ENCODE measurements at regions not wholly inside any gene's neighbourhood (a gene's known extent, or its start where the extent isn't known, plus 50 kb on each side); places are given as distances from the start of the nearest gene placed in this dataset.

GRCh38 chr5:165579911-165580310 lies 2074.5 kb downstream of the MAT2B start:
- Histone ChIP-seq H3K9ac (ENCODE audit: low read depth in 1 of 2, low read length in 2 of 2) (no peak overlapping the region), H3K36me3 (ENCODE audit: control insufficient read depth in 2 of 2, insufficient read depth in 2 of 2, low read length in 2 of 2) (no peaks in the 10 kb centered on the region), H3K27ac (ENCODE audit: low read depth in 2 of 2, low read length in 2 of 2) (no peak overlapping the region), H3K9me3 (ENCODE audit: control insufficient read depth in 2 of 2, low read length in 2 of 2) (no peaks in the 10 kb centered on the region), H3K4me1 (ENCODE audit: control insufficient read depth in 2 of 2, insufficient read depth in 2 of 2, low read length in 2 of 2) (no peaks in the 10 kb centered on the region), H3K4me3 (ENCODE audit: low read length in 2 of 2) (no peak overlapping the region), H3K27me3 (ENCODE audit: control insufficient read depth in 2 of 2, insufficient read depth in 2 of 2, low read length in 2 of 2) (no peaks in the 10 kb centered on the region)

GRCh38 chr5:165594693-165595092 lies 2089.3 kb downstream of the MAT2B start:
- no peaks in the 10 kb centered on the region for H3K4me1 ChIP-seq (ENCODE audit: control insufficient read depth in 2 of 2, insufficient read depth in 2 of 2, low read length in 2 of 2)
- no peak overlapping the region for H3K27ac ChIP-seq (ENCODE audit: low read depth in 2 of 2, low read length in 2 of 2)
- no peaks in the 10 kb centered on the region for H3K9me3 ChIP-seq (ENCODE audit: control insufficient read depth in 2 of 2, low read length in 2 of 2)
- H3K4me3 ChIP-seq (ENCODE audit: low read length in 2 of 2) = no peak overlapping the region
- no peak overlapping the region for H3K9ac ChIP-seq (ENCODE audit: low read depth in 1 of 2, low read length in 2 of 2)
- H3K27me3 ChIP-seq (ENCODE audit: control insufficient read depth in 2 of 2, insufficient read depth in 2 of 2, low read length in 2 of 2) = no peaks in the 10 kb centered on the region
- H3K36me3 ChIP-seq (ENCODE audit: control insufficient read depth in 2 of 2, insufficient read depth in 2 of 2, low read length in 2 of 2) = no peaks in the 10 kb centered on the region

GRCh38 chr5:165602529-165602928 lies 2097.1 kb downstream of the MAT2B start:
- Histone ChIP-seq H3K4me1 (ENCODE audit: control insufficient read depth in 2 of 2, insufficient read depth in 2 of 2, low read length in 2 of 2) (no peaks in the 10 kb centered on the region), H3K27ac (ENCODE audit: low read depth in 2 of 2, low read length in 2 of 2) (no peak overlapping the region), H3K4me3 (ENCODE audit: low read length in 2 of 2) (no peak overlapping the region), H3K27me3 (ENCODE audit: control insufficient read depth in 2 of 2, insufficient read depth in 2 of 2, low read length in 2 of 2) (no peaks in the 10 kb centered on the region), H3K9me3 (ENCODE audit: control insufficient read depth in 2 of 2, low read length in 2 of 2) (no peaks in the 10 kb centered on the region), H3K9ac (ENCODE audit: low read depth in 1 of 2, low read length in 2 of 2) (no peak overlapping the region), H3K36me3 (ENCODE audit: control insufficient read depth in 2 of 2, insufficient read depth in 2 of 2, low read length in 2 of 2) (no peaks in the 10 kb centered on the region)

- Histone ChIP-seq H3K27me3 (ENCODE audit: control insufficient read depth in 2 of 2, insufficient read depth in 2 of 2, low read length in 2 of 2) (no peaks in the 10 kb centered on the region), H3K36me3 (ENCODE audit: control insufficient read depth in 2 of 2, insufficient read depth in 2 of 2, low read length in 2 of 2) (no peaks in the 10 kb centered on the region), H3K27ac (ENCODE audit: low read depth in 2 of 2, low read length in 2 of 2) (no peak overlapping the region), H3K4me3 (ENCODE audit: low read length in 2 of 2) (no peak overlapping the region), H3K9ac (ENCODE audit: low read depth in 1 of 2, low read length in 2 of 2) (no peak overlapping the region), H3K4me1 (ENCODE audit: control insufficient read depth in 2 of 2, insufficient read depth in 2 of 2, low read length in 2 of 2) (no peaks in the 10 kb centered on the region), H3K9me3 (ENCODE audit: control insufficient read depth in 2 of 2, low read length in 2 of 2) (no peaks in the 10 kb centered on the region)
Observed at GRCh38 chr5:165607026-165607425, 2101.6 kb downstream of the MAT2B start.

- no peak overlapping the region for H3K4me3 ChIP-seq (ENCODE audit: low read length in 2 of 2)
- no peaks in the 10 kb centered on the region for H3K4me1 ChIP-seq (ENCODE audit: control insufficient read depth in 2 of 2, insufficient read depth in 2 of 2, low read length in 2 of 2)
- H3K9me3 ChIP-seq (ENCODE audit: control insufficient read depth in 2 of 2, low read length in 2 of 2) = no peaks in the 10 kb centered on the region
- no peaks in the 10 kb centered on the region for H3K36me3 ChIP-seq (ENCODE audit: control insufficient read depth in 2 of 2, insufficient read depth in 2 of 2, low read length in 2 of 2)
- H3K27ac ChIP-seq (ENCODE audit: low read depth in 2 of 2, low read length in 2 of 2) = no peak overlapping the region
- no peaks in the 10 kb centered on the region for H3K27me3 ChIP-seq (ENCODE audit: control insufficient read depth in 2 of 2, insufficient read depth in 2 of 2, low read length in 2 of 2)
- no peak overlapping the region for H3K9ac ChIP-seq (ENCODE audit: low read depth in 1 of 2, low read length in 2 of 2)
Observed at GRCh38 chr5:165609871-165610270, 2104.5 kb downstream of the MAT2B start.

- no peaks in the 10 kb centered on the region for H3K9me3 ChIP-seq (ENCODE audit: control insufficient read depth in 2 of 2, low read length in 2 of 2)
- no peak overlapping the region for H3K4me3 ChIP-seq (ENCODE audit: low read length in 2 of 2)
- no peak overlapping the region for H3K9ac ChIP-seq (ENCODE audit: low read depth in 1 of 2, low read length in 2 of 2)
- H3K4me1 ChIP-seq (ENCODE audit: control insufficient read depth in 2 of 2, insufficient read depth in 2 of 2, low read length in 2 of 2) = no peaks in the 10 kb centered on the region
- H3K36me3 ChIP-seq (ENCODE audit: control insufficient read depth in 2 of 2, insufficient read depth in 2 of 2, low read length in 2 of 2) = no peaks in the 10 kb centered on the region
- no peak overlapping the region for H3K27ac ChIP-seq (ENCODE audit: low read depth in 2 of 2, low read length in 2 of 2)
- H3K27me3 ChIP-seq (ENCODE audit: control insufficient read depth in 2 of 2, insufficient read depth in 2 of 2, low read length in 2 of 2) = no peaks in the 10 kb centered on the region
Observed at GRCh38 chr5:165616490-165617405, 2111.3 kb downstream of the MAT2B start.

- H3K27ac ChIP-seq (ENCODE audit: low read depth in 2 of 2, low read length in 2 of 2) = no peak overlapping the region
- H3K27me3 ChIP-seq (ENCODE audit: control insufficient read depth in 2 of 2, insufficient read depth in 2 of 2, low read length in 2 of 2) = no peaks in the 10 kb centered on the region
- no peak overlapping the region for H3K4me3 ChIP-seq (ENCODE audit: low read length in 2 of 2)
- H3K9ac ChIP-seq (ENCODE audit: low read depth in 1 of 2, low read length in 2 of 2) = no peak overlapping the region
- no peaks in the 10 kb centered on the region for H3K9me3 ChIP-seq (ENCODE audit: control insufficient read depth in 2 of 2, low read length in 2 of 2)
- no peaks in the 10 kb centered on the region for H3K4me1 ChIP-seq (ENCODE audit: control insufficient read depth in 2 of 2, insufficient read depth in 2 of 2, low read length in 2 of 2)
- no peaks in the 10 kb centered on the region for H3K36me3 ChIP-seq (ENCODE audit: control insufficient read depth in 2 of 2, insufficient read depth in 2 of 2, low read length in 2 of 2)
Observed at GRCh38 chr5:165617491-165617890, 2112.1 kb downstream of the MAT2B start.

GRCh38 chr5:165620394-165620793 lies 2115.0 kb downstream of the MAT2B start:
- Histone ChIP-seq H3K27ac (ENCODE audit: low read depth in 2 of 2, low read length in 2 of 2) (no peak overlapping the region), H3K36me3 (ENCODE audit: control insufficient read depth in 2 of 2, insufficient read depth in 2 of 2, low read length in 2 of 2) (no peaks in the 10 kb centered on the region), H3K4me1 (ENCODE audit: control insufficient read depth in 2 of 2, insufficient read depth in 2 of 2, low read length in 2 of 2) (no peaks in the 10 kb centered on the region), H3K4me3 (ENCODE audit: low read length in 2 of 2) (no peak overlapping the region), H3K9me3 (ENCODE audit: control insufficient read depth in 2 of 2, low read length in 2 of 2) (no peaks in the 10 kb centered on the region), H3K9ac (ENCODE audit: low read depth in 1 of 2, low read length in 2 of 2) (no peak overlapping the region), H3K27me3 (ENCODE audit: control insufficient read depth in 2 of 2, insufficient read depth in 2 of 2, low read length in 2 of 2) (no peaks in the 10 kb centered on the region)

- no peak overlapping the region for H3K4me3 ChIP-seq (ENCODE audit: low read length in 2 of 2)
- no peak overlapping the region for H3K27ac ChIP-seq (ENCODE audit: low read depth in 2 of 2, low read length in 2 of 2)
- H3K4me1 ChIP-seq (ENCODE audit: control insufficient read depth in 2 of 2, insufficient read depth in 2 of 2, low read length in 2 of 2) = no peaks in the 10 kb centered on the region
- no peaks in the 10 kb centered on the region for H3K27me3 ChIP-seq (ENCODE audit: control insufficient read depth in 2 of 2, insufficient read depth in 2 of 2, low read length in 2 of 2)
- H3K9me3 ChIP-seq (ENCODE audit: control insufficient read depth in 2 of 2, low read length in 2 of 2) = no peaks in the 10 kb centered on the region
- H3K9ac ChIP-seq (ENCODE audit: low read depth in 1 of 2, low read length in 2 of 2) = no peak overlapping the region
- H3K36me3 ChIP-seq (ENCODE audit: control insufficient read depth in 2 of 2, insufficient read depth in 2 of 2, low read length in 2 of 2) = no peaks in the 10 kb centered on the region
Observed at GRCh38 chr5:165622864-165623536, 2117.6 kb downstream of the MAT2B start.

- H3K4me3 ChIP-seq (ENCODE audit: low read length in 2 of 2) = no peak overlapping the region
- H3K36me3 ChIP-seq (ENCODE audit: control insufficient read depth in 2 of 2, insufficient read depth in 2 of 2, low read length in 2 of 2) = no peaks in the 10 kb centered on the region
Observed at GRCh38 chr5:165624166-165624946, 2118.9 kb downstream of the MAT2B start.

More at GRCh38 chr5:165624166-165624946, 2118.9 kb downstream of the MAT2B start:
- Histone ChIP-seq H3K9me3 (ENCODE audit: control insufficient read depth in 2 of 2, low read length in 2 of 2) (no peaks in the 10 kb centered on the region), H3K27ac (ENCODE audit: low read depth in 2 of 2, low read length in 2 of 2) (no peak overlapping the region), H3K4me1 (ENCODE audit: control insufficient read depth in 2 of 2, insufficient read depth in 2 of 2, low read length in 2 of 2) (no peaks in the 10 kb centered on the region), H3K27me3 (ENCODE audit: control insufficient read depth in 2 of 2, insufficient read depth in 2 of 2, low read length in 2 of 2) (no peaks in the 10 kb centered on the region), H3K9ac (ENCODE audit: low read depth in 1 of 2, low read length in 2 of 2) (no peak overlapping the region)

Data from mucosa of rectum (tissue), 2 donors.